HEK293 (cell line): ENCODE measurements at regions not wholly inside any gene's neighbourhood (a gene's known extent, or its start where the extent isn't known, plus 50 kb on each side); places are given as distances from the start of the nearest gene placed in this dataset.

Experiments used
- CTCF ChIA-PET: fragments of 350-600 bp; formaldehyde crosslinking; extraction: SDS; loops from one replicate; lab custom pipeline; 2021; ENCODE audit warnings: antibody characterized with exemption; lab: Yijun Ruan, JAX
- POLR2A ChIA-PET: fragments of 300-600 bp; formaldehyde crosslinking; extraction: SDS; loops from one replicate; lab custom pipeline; 2020; ENCODE audit warnings: antibody characterized with exemption, inconsistent platforms; lab: Yijun Ruan, JAX
- H3K27ac ChIP-seq: fragments of 200-500 bp; sonication (Bioruptor generic); 2 replicates; pipeline ENCODE4 v1.5.1; 2014; ENCODE audit warnings: low read depth, low read length, control low read depth, inconsistent platforms; ENCODE audit errors: extremely low read depth
- H3K36me3 ChIP-seq, 2 experiments: fragments of 200-500 bp in 1 of 2; sonication (Bioruptor generic) in 1 of 2; 1 replicate in 1 of 2; 2 replicates in 1 of 2; pipeline ENCODE4 v1.5.1; 2014 to 2017; ENCODE audit warnings: inconsistent platforms in 2 of 2, low read length in 2 of 2; ENCODE audit not compliant: control insufficient read depth in 2 of 2, insufficient read depth in 1 of 2
- H3K4me1 ChIP-seq: fragments of 200-500 bp; sonication (Bioruptor generic); 2 replicates; pipeline ENCODE4 v1.5.1; 2014; ENCODE audit warnings: mild to moderate bottlenecking, low read length, inconsistent platforms; ENCODE audit not compliant: control insufficient read depth, insufficient read depth
- H3K4me3 ChIP-seq: 2 replicates; pipeline ENCODE4 v1.5.1; 2011; ENCODE audit warnings: low read depth, mild to moderate bottlenecking, control low read depth, low read length, moderate library complexity
- H3K9me3 ChIP-seq: fragments of 200-500 bp; sonication (Bioruptor generic); 2 replicates; pipeline ENCODE4 v1.5.1; 2014; ENCODE audit warnings: low read depth, low read length, inconsistent platforms; ENCODE audit not compliant: control insufficient read depth, insufficient read depth
- GFI1B ChIP-seq: fragments of 450-650 bp; formaldehyde crosslinking; IDR thresholded peaks from 2 replicates; pipeline ENCODE4 v1.5.1; 2016; ENCODE audit warnings: missing biosample characterization, missing genetic modification characterization
- HIC1 ChIP-seq: fragments of 450-650 bp; formaldehyde crosslinking; IDR thresholded peaks from 2 replicates; pipeline ENCODE4 v1.5.1; 2016; ENCODE audit warnings: missing biosample characterization, missing genetic modification characterization
- HOXA7 ChIP-seq: sonication (generic); formaldehyde crosslinking; IDR thresholded peaks from 2 replicates; pipeline ENCODE4 v1.8.1; 2022; ENCODE audit warnings: missing genetic modification reagents, borderline replicate concordance
- KLF16 ChIP-seq: fragments of 450-650 bp; formaldehyde crosslinking; IDR thresholded peaks from 2 replicates; pipeline ENCODE4 v1.5.1; 2017; ENCODE audit warnings: missing biosample characterization, missing genetic modification characterization
- MZF1 ChIP-seq: fragments of 450-650 bp; formaldehyde crosslinking; IDR thresholded peaks from 2 replicates; pipeline ENCODE4 v1.5.1; 2017; ENCODE audit warnings: missing biosample characterization, missing genetic modification characterization, borderline replicate concordance
- PATZ1 ChIP-seq: fragments of 450-650 bp; formaldehyde crosslinking; IDR thresholded peaks from 2 replicates; pipeline ENCODE4 v1.5.1; 2016; ENCODE audit warnings: missing biosample characterization, missing genetic modification characterization
- RBAK ChIP-seq: fragments of 450-650 bp; formaldehyde crosslinking; IDR thresholded peaks from 2 replicates; pipeline ENCODE4 v1.5.1; 2016; ENCODE audit warnings: missing biosample characterization, missing genetic modification characterization
- SP3 ChIP-seq: fragments of 450-650 bp; formaldehyde crosslinking; IDR thresholded peaks from 2 replicates; pipeline ENCODE4 v1.5.1; 2016; ENCODE audit warnings: missing biosample characterization, missing genetic modification characterization
- TSHZ1 ChIP-seq: fragments of 450-650 bp; formaldehyde crosslinking; IDR thresholded peaks from 2 replicates; pipeline ENCODE4 v1.5.1; 2016; ENCODE audit warnings: missing biosample characterization, missing genetic modification characterization, borderline replicate concordance
- ZNF155 ChIP-seq: fragments of 450-650 bp; formaldehyde crosslinking; IDR thresholded peaks from 2 replicates; pipeline ENCODE4 v1.5.1; 2016; ENCODE audit warnings: missing biosample characterization, missing genetic modification characterization
- ZNF280D ChIP-seq: fragments of 450-650 bp; formaldehyde crosslinking; IDR thresholded peaks from 2 replicates; pipeline ENCODE4 v1.5.1; 2016; ENCODE audit warnings: missing biosample characterization, missing genetic modification characterization
- ZNF335 ChIP-seq: fragments of 450-650 bp; formaldehyde crosslinking; conservative IDR thresholded peaks from 2 replicates; pipeline ENCODE4 v1.5.1; 2016; ENCODE audit warnings: missing biosample characterization, missing genetic modification characterization
- ZNF433 ChIP-seq: fragments of 450-650 bp; formaldehyde crosslinking; IDR thresholded peaks from 2 replicates; pipeline ENCODE4 v1.5.1; 2016; ENCODE audit warnings: missing biosample characterization, missing genetic modification characterization, low read depth
- ZNF561 ChIP-seq: fragments of 450-650 bp; IDR thresholded peaks from 2 replicates; pipeline ENCODE4 v1.5.1; 2018; ENCODE audit warnings: missing biosample characterization, missing genetic modification characterization, borderline replicate concordance
- ZNF585B ChIP-seq: fragments of 450-650 bp; formaldehyde crosslinking; IDR thresholded peaks from 2 replicates; pipeline ENCODE4 v1.5.1; 2016; ENCODE audit warnings: missing biosample characterization, missing genetic modification characterization
- ZNF639 ChIP-seq: fragments of 450-650 bp; formaldehyde crosslinking; IDR thresholded peaks from 2 replicates; pipeline ENCODE4 v1.5.1; 2016; ENCODE audit warnings: missing biosample characterization, missing genetic modification characterization
- ZNF658 ChIP-seq: fragments of 450-650 bp; formaldehyde crosslinking; IDR thresholded peaks from 2 replicates; pipeline ENCODE4; 2016; ENCODE audit warnings: missing biosample characterization, missing genetic modification characterization
- ZNF664 ChIP-seq: fragments of 450-650 bp; formaldehyde crosslinking; IDR thresholded peaks from 2 replicates; pipeline ENCODE4 v1.5.1; 2016; ENCODE audit warnings: missing biosample characterization, missing genetic modification characterization
- TF ChIP-seq, protein P1 (sequence below): fragments of 450-650 bp; formaldehyde crosslinking; IDR thresholded peaks from 2 replicates; pipeline ENCODE4 v1.5.1; 2016; ENCODE audit warnings: missing biosample characterization, missing genetic modification characterization

DNA sequence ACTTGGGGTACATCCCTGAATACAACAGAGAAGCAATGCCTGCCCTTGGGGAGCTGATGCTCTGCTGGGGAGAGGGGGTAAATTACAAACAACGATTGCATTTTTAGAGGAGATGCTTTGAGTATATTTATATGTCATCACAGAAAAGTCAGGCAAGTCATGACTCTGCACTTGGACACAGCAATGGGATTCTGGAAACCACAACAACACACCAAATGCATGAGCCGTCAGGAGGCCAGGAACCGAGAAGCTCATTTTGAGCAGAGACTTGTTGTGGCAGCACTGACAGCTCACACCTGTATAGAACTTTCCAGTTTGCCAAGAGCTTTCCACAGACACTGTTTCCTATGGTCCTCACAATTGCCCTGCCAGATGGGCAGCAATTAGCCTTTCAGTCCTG is 113.2 kb upstream of the RBPJ start:
- Histone ChIP-seq H3K4me1 (no peaks in the 10 kb centered on the region), H3K36me3 (no peaks in the 10 kb centered on the region), H3K27ac (no peak overlapping the region), H3K9me3 (no peaks in the 10 kb centered on the region), H3K4me3 (no peak overlapping the region)
- POLR2A ChIA-PET, result no interaction called here
- CTCF ChIA-PET, result no interaction called here
- TF ChIP-seq ZNF155 (tag by site-specific recombination) (no peak), ZNF561 (tag by site-specific recombination) (no peak), RBAK (tag by site-specific recombination) (no peak)

GRCh38 chr4:26208237-26208994 is 112.4 kb upstream of the RBPJ start:
- no peak overlapping the region for H3K4me3 ChIP-seq
- no peaks in the 10 kb centered on the region for H3K9me3 ChIP-seq
- no peaks in the 10 kb centered on the region for H3K36me3 ChIP-seq
- POLR2A ChIA-PET, result interaction anchor here (0.6 kb wide), 1 partner anchor 653 kb away, joined by 4 read pairs; no protein-coding TSS in a partner anchor
- no peak overlapping the region for H3K27ac ChIP-seq
- TF ChIP-seq GFI1B (tag by site-specific recombination), result no peak
- no peak for TF ChIP-seq HIC1 (tag by site-specific recombination)
- no peak for TF ChIP-seq HOXA7
- no peak for TF ChIP-seq ZNF433 (tag by site-specific recombination)
- no peak for TF ChIP-seq ZNF335 (tag by site-specific recombination)
- no peak for TF ChIP-seq ZNF280D (tag by site-specific recombination)
- TF ChIP-seq ZNF585B (tag by site-specific recombination), result no peak
- no peak for TF ChIP-seq KLF16 (tag by site-specific recombination)
- no peak for TF ChIP-seq ZNF639 (tag by site-specific recombination)
- no peak for TF ChIP-seq ZNF664
- no peak for TF ChIP-seq MZF1
- TF ChIP-seq SP3, result no peak
- TF ChIP-seq TSHZ1, result no peak
- TF ChIP-seq ZNF658 (tag by site-specific recombination), result no peak
- no peak for TF ChIP-seq PATZ1
- TF ChIP-seq, protein P1, sequence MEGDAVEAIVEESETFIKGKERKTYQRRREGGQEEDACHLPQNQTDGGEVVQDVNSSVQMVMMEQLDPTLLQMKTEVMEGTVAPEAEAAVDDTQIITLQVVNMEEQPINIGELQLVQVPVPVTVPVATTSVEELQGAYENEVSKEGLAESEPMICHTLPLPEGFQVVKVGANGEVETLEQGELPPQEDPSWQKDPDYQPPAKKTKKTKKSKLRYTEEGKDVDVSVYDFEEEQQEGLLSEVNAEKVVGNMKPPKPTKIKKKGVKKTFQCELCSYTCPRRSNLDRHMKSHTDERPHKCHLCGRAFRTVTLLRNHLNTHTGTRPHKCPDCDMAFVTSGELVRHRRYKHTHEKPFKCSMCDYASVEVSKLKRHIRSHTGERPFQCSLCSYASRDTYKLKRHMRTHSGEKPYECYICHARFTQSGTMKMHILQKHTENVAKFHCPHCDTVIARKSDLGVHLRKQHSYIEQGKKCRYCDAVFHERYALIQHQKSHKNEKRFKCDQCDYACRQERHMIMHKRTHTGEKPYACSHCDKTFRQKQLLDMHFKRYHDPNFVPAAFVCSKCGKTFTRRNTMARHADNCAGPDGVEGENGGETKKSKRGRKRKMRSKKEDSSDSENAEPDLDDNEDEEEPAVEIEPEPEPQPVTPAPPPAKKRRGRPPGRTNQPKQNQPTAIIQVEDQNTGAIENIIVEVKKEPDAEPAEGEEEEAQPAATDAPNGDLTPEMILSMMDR (tag by site-specific recombination), result no peak
- CTCF ChIA-PET, result no interaction called here
- H3K4me1 ChIP-seq, result no peaks in the 10 kb centered on the region
